ENCODE measurements at regions not wholly inside any gene's neighbourhood (a gene's known extent, or its start where the extent isn't known, plus 50 kb on each side); places are given as distances from the start of the nearest gene placed in this dataset.

DNA sequence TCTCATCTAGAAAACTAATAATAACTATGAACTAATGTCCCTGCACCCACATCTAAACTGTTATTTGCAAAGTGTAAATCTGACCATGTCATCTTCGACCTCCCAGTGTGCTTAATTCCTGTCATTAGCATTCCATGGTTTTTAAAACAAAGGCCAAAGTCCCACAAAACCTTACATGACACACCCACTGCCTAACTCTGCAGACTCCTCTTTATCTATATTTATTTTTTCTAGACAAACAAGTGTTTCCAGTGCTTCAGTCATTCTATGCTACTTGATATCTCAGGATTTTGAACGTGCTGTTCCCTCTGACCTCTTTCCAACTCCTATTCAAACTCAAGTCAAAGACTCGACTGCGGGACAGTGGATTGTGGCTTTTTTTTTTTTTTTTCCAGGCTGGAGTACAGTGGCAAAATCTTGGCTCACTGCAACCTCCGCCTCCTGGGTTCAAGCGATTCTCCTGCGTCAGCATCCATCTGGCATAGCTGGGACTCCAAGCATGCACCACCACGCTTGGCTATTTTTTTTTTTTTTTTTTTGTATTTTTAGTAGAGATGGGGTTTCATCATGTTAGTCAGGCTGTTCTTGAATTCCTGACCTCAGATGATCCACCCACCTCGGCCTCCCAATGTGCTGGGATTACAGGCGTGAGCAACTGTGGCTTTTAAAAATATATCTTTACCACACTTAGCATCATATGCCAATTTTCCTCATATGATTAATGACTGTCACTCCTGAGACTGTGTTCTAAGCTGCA lies 1511.0 kb downstream of the ARAP2 start:
- no peak overlapping the region for H2BK12ac ChIP-seq (ENCODE audit: low read depth, low read length)
- ChIA-PET CTCF (ENCODE audit: partially characterized antibody) (interaction anchor here (0.6 kb wide), 1 partner anchor 20 kb away, joined by 4 read pairs; no protein-coding TSS in a partner anchor), POLR2A (ENCODE audit: partially characterized antibody) (no interaction called here)
- H2BK5ac ChIP-seq (ENCODE audit: low read depth, low read length) = no peak overlapping the region
- TF ChIP-seq SUZ12 (IDR thresholded peaks at IDR 0.05; ENCODE audit: low read length) (no peak), RXRA (IDR thresholded peaks at IDR 0.05; ENCODE audit: insufficient read depth, low read depth, low read length) (no peak), NANOG (IDR thresholded peaks at IDR 0.05; ENCODE audit: insufficient read depth, low read depth, low read length, poor library complexity, severe bottlenecking) (no peak), E2F6 (IDR thresholded peaks at IDR 0.05) (no peak), SAP30 (IDR thresholded peaks at IDR 0.05; ENCODE audit: insufficient read depth, insufficient replicate concordance, low read length) (no peak), NRF1 (IDR thresholded peaks at IDR 0.05; ENCODE audit: low read depth, low read length) (no peak), SIRT6 (IDR thresholded peaks at IDR 0.05; ENCODE audit: low read length) (no peak), CHD2 (IDR thresholded peaks at IDR 0.05; ENCODE audit: low read length) (no peak)
- H3K56ac ChIP-seq (replicated peaks; ENCODE audit: insufficient read length, low read depth, low read length) = no peak overlapping the region
- H3K4me2 ChIP-seq (ENCODE audit: insufficient read depth in 1 of 2, low read depth in 2 of 2, low read length in 2 of 2) = no peak overlapping the region
- H4K5ac ChIP-seq (ENCODE audit: insufficient read length, low read depth, low read length) = no peak overlapping the region
- DNase-seq (ENCODE audit: low read depth in 1 of 2, low spot score in 2 of 2) (no peak), FAIRE-seq (no peak)
- no peak overlapping the region for H3K4me3 ChIP-seq (ENCODE audit: extremely low read depth in 1 of 4, insufficient read depth in 2 of 4, low read depth in 3 of 4, low read length in 4 of 4)
- WGBS, 2 experiments (ENCODE audit: extremely low coverage in 1 of 2, insufficient coverage in 1 of 2, insufficient read length in 1 of 2, insufficient replicate concordance in 2 of 2, low coverage in 1 of 2, low lambda C conversion rate in 2 of 2, missing lambda C conversion rate in 1 of 2) = 94% methylated on average over 9 of the region's 10 CpGs; no CpG with 5 or more reads in 1 of the 2 experiments
- H3K4ac ChIP-seq (replicated peaks; ENCODE audit: insufficient read length, low read depth, low read length) = no peak overlapping the region
- no peak overlapping the region for H2BK15ac ChIP-seq (ENCODE audit: low read length)
- H3K23ac ChIP-seq (ENCODE audit: insufficient read length) = no peak overlapping the region
- H2AK5ac ChIP-seq (ENCODE audit: low read depth, low read length) = no peak overlapping the region
- no peak overlapping the region for H3K18ac ChIP-seq (ENCODE audit: extremely low read depth, low read length)
- H3K4me1 ChIP-seq (replicated peaks in 1 of 4; ENCODE audit: control insufficient read depth in 3 of 4, insufficient read depth in 4 of 4, low read length in 3 of 4) = peaks cover 0 to 3% (median 0%) of the 10 kb centered on the region in 4 experiments; a peak in 1 of 7 replicates
- H3K23me2 ChIP-seq (ENCODE audit: low read depth, low read length) = no peaks in the 10 kb centered on the region
- H3K79me2 ChIP-seq (ENCODE audit: control insufficient read depth in 1 of 2, insufficient read depth in 2 of 2, low read length in 2 of 2) = no peaks in the 10 kb centered on the region
- H3K9me3 ChIP-seq (ENCODE audit: insufficient read depth in 2 of 2, low read depth in 1 of 2, low read length in 1 of 2) = no peaks in the 10 kb centered on the region
- no peak overlapping the region for H4K91ac ChIP-seq (replicated peaks; ENCODE audit: insufficient read length, low read length)
- no peaks in the 10 kb centered on the region for H3K36me3 ChIP-seq (ENCODE audit: control insufficient read depth in 2 of 4, insufficient read depth in 4 of 4, low read length in 3 of 4)
- no peaks in the 10 kb centered on the region for H3K79me1 ChIP-seq (ENCODE audit: low read depth, low read length)
- H3K14ac ChIP-seq (ENCODE audit: insufficient read length) = no peak overlapping the region
- H3K9ac ChIP-seq (replicated peaks in 1 of 4; ENCODE audit: extremely low read depth in 1 of 4, low read depth in 3 of 4, low read length in 3 of 4) = no peak overlapping the region
- no peak overlapping the region for H4K8ac ChIP-seq (ENCODE audit: extremely low read depth, insufficient read depth, low read length)
- no peak overlapping the region for H3K27ac ChIP-seq (ENCODE audit: low read depth, low read length)
- no peaks in the 10 kb centered on the region for H4K20me1 ChIP-seq (replicated peaks in 1 of 2; ENCODE audit: control insufficient read depth in 1 of 2, insufficient read depth in 2 of 2, low read length in 2 of 2)
- no peak overlapping the region for H2BK120ac ChIP-seq (replicated peaks; ENCODE audit: low read depth, low read length)
- H2AFZ ChIP-seq (ENCODE audit: low read length) = no peak overlapping the region; the same call in 1 of the 2 replicates
- no peak overlapping the region for H2BK20ac ChIP-seq (ENCODE audit: low read length)
- H3K27me3 ChIP-seq (replicated peaks in 1 of 4; ENCODE audit: control insufficient read depth in 3 of 4, extremely low read depth in 1 of 4, insufficient read depth in 3 of 4, low read length in 3 of 4) = no peaks in the 10 kb centered on the region
